HL-60/S4 treated with retinoic acid at 250 ng/mL for 4 days and 3 days (cell line): ENCODE measurements at regions not wholly inside any gene's neighbourhood (a gene's known extent, or its start where the extent isn't known, plus 50 kb on each side); places are given as distances from the start of the nearest gene placed in this dataset.
"Not testable (repeated sequence)": the region's sequence is repeated elsewhere in the genome, so short reads cannot be mapped to it uniquely, and the experiment has no call there.

ENCODE experiments used
- in situ Hi-C: fragments of 300-500 bp; cut with MboI; formaldehyde crosslinking; loops from 2 replicates; pipeline ENCODE4 v1.7.0; 2022; ENCODE audit warnings: low sequenced_read_pairs

- in situ Hi-C loops: no loop called here
These were observed 210.6 kb upstream of the ZNF608 start for GRCh38 chr5:124957063-124957462.

- in situ Hi-C loops: no loop called here
These were observed 213.8 kb upstream of the ZNF608 start for GRCh38 chr5:124960266-124960665.

- in situ Hi-C loops: no loop called here
These were observed 215.1 kb upstream of the ZNF608 start for GRCh38 chr5:124961521-124961920.

- in situ Hi-C loops: no loop called here
These were observed 215.7 kb upstream of the ZNF608 start for GRCh38 chr5:124962111-124962510.

- in situ Hi-C loops: no loop called here
These were observed 216.3 kb upstream of the ZNF608 start for GRCh38 chr5:124962735-124963134.

- in situ Hi-C loops: no loop called here
These were observed 216.9 kb upstream of the ZNF608 start for GRCh38 chr5:124963236-124963919.

- in situ Hi-C loops: not testable (repeated sequence)
These were observed 220.3 kb upstream of the ZNF608 start for GRCh38 chr5:124966741-124967140.

GRCh38 chr5:124970381-124970780, 223.9 kb upstream of the ZNF608 start:
- in situ Hi-C loops: not testable (repeated sequence)

- in situ Hi-C loops: no loop called here
These were observed 226.3 kb upstream of the ZNF608 start for GRCh38 chr5:124972703-124973102.

- in situ Hi-C loops: no loop called here
These were observed 227.2 kb upstream of the ZNF608 start for GRCh38 chr5:124973661-124974060.

- in situ Hi-C loops: no loop called here
These were observed 229.6 kb upstream of the ZNF608 start for GRCh38 chr5:124976086-124976485.

GRCh38 chr5:124979251-124979650, 232.8 kb upstream of the ZNF608 start:
- in situ Hi-C loops: no loop called here

GRCh38 chr5:124980163-124980941, 233.9 kb upstream of the ZNF608 start:
- in situ Hi-C loops: no loop called here

GRCh38 chr5:124981901-124982300, 235.5 kb upstream of the ZNF608 start:
- in situ Hi-C loops: no loop called here

GRCh38 chr5:124986170-124986569, 239.7 kb upstream of the ZNF608 start:
- in situ Hi-C loops: no loop called here

- in situ Hi-C loops: no loop called here
These were observed 240.2 kb upstream of the ZNF608 start for GRCh38 chr5:124986667-124987066.

- in situ Hi-C loops: not testable (repeated sequence)
These were observed 241.3 kb upstream of the ZNF608 start for GRCh38 chr5:124987786-124988185.

- in situ Hi-C loops: no loop called here
These were observed 244.3 kb upstream of the ZNF608 start for GRCh38 chr5:124990723-124991122.

GRCh38 chr5:124995421-124995820, 249.0 kb upstream of the ZNF608 start:
- in situ Hi-C loops: no loop called here

- in situ Hi-C loops: no loop called here
These were observed 249.8 kb upstream of the ZNF608 start for GRCh38 chr5:124996023-124996763.

GRCh38 chr5:124996764-124997077, 250.3 kb upstream of the ZNF608 start:
- in situ Hi-C loops: no loop called here
